ENCODE measurements at regions not wholly inside any gene's neighbourhood (a gene's known extent, or its start where the extent isn't known, plus 50 kb on each side); places are given as distances from the start of the nearest gene placed in this dataset.

DNA sequence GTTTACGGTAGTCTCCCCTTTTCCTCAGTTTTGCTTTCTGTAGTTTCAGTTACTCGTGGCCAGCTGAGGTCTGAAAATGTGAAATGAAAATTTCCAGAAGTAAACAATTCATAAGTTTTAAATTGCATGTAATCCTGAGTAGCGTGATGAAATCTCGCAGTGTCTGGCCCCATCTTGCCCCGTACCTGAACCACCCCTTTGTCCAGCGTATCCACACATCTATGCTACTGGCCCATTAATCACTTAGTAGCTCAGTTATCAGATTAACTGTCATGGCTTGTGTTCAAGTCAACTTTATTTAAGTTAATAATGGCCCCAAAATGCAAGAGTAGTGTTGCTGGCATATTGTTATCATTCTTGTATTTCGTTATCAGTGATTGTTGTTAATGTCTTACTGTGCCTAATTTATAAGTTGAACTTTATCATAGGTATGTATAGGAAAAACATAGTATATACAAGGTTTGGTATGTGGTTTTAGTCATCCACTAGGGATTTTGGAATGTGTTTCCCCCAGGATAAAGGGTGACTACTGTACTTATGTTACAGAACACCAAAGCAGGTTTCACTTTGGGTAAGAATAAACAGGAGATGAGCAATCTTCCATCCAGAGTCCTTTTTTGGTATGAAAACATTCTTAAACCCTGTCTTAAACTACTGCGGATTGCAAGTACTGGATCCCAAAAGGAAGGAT is 118.4 kb upstream of the KCNN2 start:
- no peak overlapping the region for H3K9ac ChIP-seq (ENCODE audit: low read length)
- H3K9me3 ChIP-seq (ENCODE audit: low read length) = no peaks in the 10 kb centered on the region
- no peaks in the 10 kb centered on the region for H3K27me3 ChIP-seq (ENCODE audit: low read length)
- no peak overlapping the region for H3K4me2 ChIP-seq (ENCODE audit: low read depth, low read length, poor library complexity, severe bottlenecking)
- H3K27ac ChIP-seq (ENCODE audit: low read length) = no peak overlapping the region
- no peak for DNase-seq
- no peaks in the 10 kb centered on the region for H4K20me1 ChIP-seq (ENCODE audit: insufficient read depth, low read depth, low read length)
- no peak overlapping the region for H3K4me3 ChIP-seq (ENCODE audit: low read length)
- H3K4me1 ChIP-seq (ENCODE audit: low read length) = no peaks in the 10 kb centered on the region
- H2AFZ ChIP-seq (ENCODE audit: low read length) = no peak overlapping the region
- H3K79me2 ChIP-seq (ENCODE audit: low read length) = no peaks in the 10 kb centered on the region
- H3K9me2 ChIP-seq (replicated peaks; ENCODE audit: insufficient read depth, low read length) = no peaks in the 10 kb centered on the region
- H3K36me3 ChIP-seq (ENCODE audit: insufficient read depth, low read length) = no peaks in the 10 kb centered on the region

DNA sequence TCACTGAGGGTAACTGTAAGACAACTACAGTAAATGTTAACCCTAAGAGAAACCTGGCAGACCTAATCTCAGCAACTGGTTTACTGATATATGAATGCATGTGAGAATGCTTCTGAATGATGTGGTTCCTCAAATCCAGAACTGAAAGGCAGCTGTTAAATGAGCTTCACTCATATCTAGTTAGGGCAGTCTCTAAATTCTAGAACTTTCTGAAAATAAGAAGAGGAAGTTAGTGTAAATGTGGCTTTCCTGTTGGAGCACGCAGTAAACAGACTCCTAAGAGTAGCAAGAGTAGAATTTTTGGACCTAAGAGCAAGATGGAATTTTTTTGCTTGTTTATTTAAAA is 117.9 kb upstream of the KCNN2 start:
- H3K9me2 ChIP-seq (replicated peaks; ENCODE audit: insufficient read depth, low read length) = no peaks in the 10 kb centered on the region
- no peaks in the 10 kb centered on the region for H3K9me3 ChIP-seq (ENCODE audit: low read length)
- no peak overlapping the region for H3K27ac ChIP-seq (ENCODE audit: low read length)
- no peaks in the 10 kb centered on the region for H3K36me3 ChIP-seq (ENCODE audit: insufficient read depth, low read length)
- no peaks in the 10 kb centered on the region for H3K27me3 ChIP-seq (ENCODE audit: low read length)
- H3K4me3 ChIP-seq (ENCODE audit: low read length) = no peak overlapping the region
- no peak overlapping the region for H3K4me2 ChIP-seq (ENCODE audit: low read depth, low read length, poor library complexity, severe bottlenecking)
- H3K4me1 ChIP-seq (ENCODE audit: low read length) = no peaks in the 10 kb centered on the region
- H4K20me1 ChIP-seq (ENCODE audit: insufficient read depth, low read depth, low read length) = no peaks in the 10 kb centered on the region
- H2AFZ ChIP-seq (ENCODE audit: low read length) = no peak overlapping the region
- H3K9ac ChIP-seq (ENCODE audit: low read length) = no peak overlapping the region
- no peaks in the 10 kb centered on the region for H3K79me2 ChIP-seq (ENCODE audit: low read length)
- DNase-seq = no peak

GRCh38 chr5:114249823-114250222 is 112.0 kb upstream of the KCNN2 start:
- Histone ChIP-seq H3K4me3 (ENCODE audit: low read length) (no peak overlapping the region), H4K20me1 (ENCODE audit: insufficient read depth, low read depth, low read length) (no peaks in the 10 kb centered on the region), H3K4me2 (ENCODE audit: low read depth, low read length, poor library complexity, severe bottlenecking) (no peak overlapping the region), H3K9me2 (replicated peaks; ENCODE audit: insufficient read depth, low read length) (no peaks in the 10 kb centered on the region), H3K79me2 (ENCODE audit: low read length) (no peaks in the 10 kb centered on the region), H3K27ac (ENCODE audit: low read length) (no peak overlapping the region), H3K27me3 (ENCODE audit: low read length) (no peaks in the 10 kb centered on the region), H3K4me1 (ENCODE audit: low read length) (no peaks in the 10 kb centered on the region), H3K9ac (ENCODE audit: low read length) (no peak overlapping the region), H3K36me3 (ENCODE audit: insufficient read depth, low read length) (no peaks in the 10 kb centered on the region), H2AFZ (ENCODE audit: low read length) (no peak overlapping the region), H3K9me3 (ENCODE audit: low read length) (no peaks in the 10 kb centered on the region)
- DNase-seq = no peak

GRCh38 chr5:114250536-114250935 is 111.3 kb upstream of the KCNN2 start:
- no peaks in the 10 kb centered on the region for H3K36me3 ChIP-seq (ENCODE audit: insufficient read depth, low read length)
- no peaks in the 10 kb centered on the region for H4K20me1 ChIP-seq (ENCODE audit: insufficient read depth, low read depth, low read length)
- no peak overlapping the region for H3K27ac ChIP-seq (ENCODE audit: low read length)
- no peaks in the 10 kb centered on the region for H3K27me3 ChIP-seq (ENCODE audit: low read length)
- DNase-seq = no peak
- H3K9ac ChIP-seq (ENCODE audit: low read length) = no peak overlapping the region
- H3K4me3 ChIP-seq (ENCODE audit: low read length) = no peak overlapping the region
- no peaks in the 10 kb centered on the region for H3K9me3 ChIP-seq (ENCODE audit: low read length)
- no peak overlapping the region for H2AFZ ChIP-seq (ENCODE audit: low read length)
- H3K79me2 ChIP-seq (ENCODE audit: low read length) = no peaks in the 10 kb centered on the region
- no peaks in the 10 kb centered on the region for H3K4me1 ChIP-seq (ENCODE audit: low read length)
- no peak overlapping the region for H3K4me2 ChIP-seq (ENCODE audit: low read depth, low read length, poor library complexity, severe bottlenecking)
- H3K9me2 ChIP-seq (replicated peaks; ENCODE audit: insufficient read depth, low read length) = no peaks in the 10 kb centered on the region

- H3K27me3 ChIP-seq (ENCODE audit: low read length) = no peaks in the 10 kb centered on the region
- H4K20me1 ChIP-seq (ENCODE audit: insufficient read depth, low read depth, low read length) = no peaks in the 10 kb centered on the region
- H3K4me1 ChIP-seq (ENCODE audit: low read length) = no peaks in the 10 kb centered on the region
- H3K4me2 ChIP-seq (ENCODE audit: low read depth, low read length, poor library complexity, severe bottlenecking) = no peak overlapping the region
- H3K79me2 ChIP-seq (ENCODE audit: low read length) = no peaks in the 10 kb centered on the region
- H3K4me3 ChIP-seq (ENCODE audit: low read length) = no peak overlapping the region
- H2AFZ ChIP-seq (ENCODE audit: low read length) = no peak overlapping the region
- no peak overlapping the region for H3K27ac ChIP-seq (ENCODE audit: low read length)
- no peaks in the 10 kb centered on the region for H3K36me3 ChIP-seq (ENCODE audit: insufficient read depth, low read length)
- no peaks in the 10 kb centered on the region for H3K9me2 ChIP-seq (replicated peaks; ENCODE audit: insufficient read depth, low read length)
- no peak overlapping the region for H3K9ac ChIP-seq (ENCODE audit: low read length)
- DNase-seq = no peak
- H3K9me3 ChIP-seq (ENCODE audit: low read length) = no peaks in the 10 kb centered on the region
Observed at GRCh38 chr5:114252226-114252625, 109.6 kb upstream of the KCNN2 start.

DNA sequence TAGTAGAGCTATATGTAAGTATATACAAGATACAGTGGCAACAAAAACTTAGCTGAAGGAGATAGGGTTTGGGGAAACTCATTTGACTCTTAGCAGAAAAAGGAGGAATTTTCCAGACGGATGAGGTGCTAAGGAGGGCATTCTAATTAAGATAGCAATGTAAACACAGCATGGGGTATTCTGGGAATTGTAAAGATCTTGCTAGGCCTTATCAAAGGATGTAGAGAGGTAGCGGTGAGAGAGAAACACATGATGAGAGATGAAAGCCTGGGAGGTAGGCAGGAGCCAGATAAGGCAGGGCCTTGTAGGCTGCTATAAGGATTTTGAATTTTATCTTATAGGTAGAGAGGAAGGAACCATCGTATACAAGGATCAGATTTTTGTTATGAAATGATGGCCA is 106.6 kb upstream of the KCNN2 start:
- DNase-seq = no peak
- Histone ChIP-seq H2AFZ (ENCODE audit: low read length) (no peak overlapping the region), H3K27me3 (ENCODE audit: low read length) (no peaks in the 10 kb centered on the region), H4K20me1 (ENCODE audit: insufficient read depth, low read depth, low read length) (no peaks in the 10 kb centered on the region), H3K4me2 (ENCODE audit: low read depth, low read length, poor library complexity, severe bottlenecking) (no peak overlapping the region), H3K9ac (ENCODE audit: low read length) (no peak overlapping the region), H3K4me3 (ENCODE audit: low read length) (no peak overlapping the region), H3K79me2 (ENCODE audit: low read length) (no peaks in the 10 kb centered on the region), H3K9me3 (ENCODE audit: low read length) (no peaks in the 10 kb centered on the region), H3K4me1 (ENCODE audit: low read length) (no peaks in the 10 kb centered on the region), H3K36me3 (ENCODE audit: insufficient read depth, low read length) (no peaks in the 10 kb centered on the region), H3K9me2 (replicated peaks; ENCODE audit: insufficient read depth, low read length) (no peaks in the 10 kb centered on the region; the same call in 1 of the 2 replicates), H3K27ac (ENCODE audit: low read length) (no peak overlapping the region)

- Histone ChIP-seq H3K27me3 (ENCODE audit: low read length) (no peaks in the 10 kb centered on the region), H2AFZ (ENCODE audit: low read length) (no peak overlapping the region), H3K79me2 (ENCODE audit: low read length) (no peaks in the 10 kb centered on the region), H3K4me3 (ENCODE audit: low read length) (no peak overlapping the region), H3K27ac (ENCODE audit: low read length) (no peak overlapping the region), H4K20me1 (ENCODE audit: insufficient read depth, low read depth, low read length) (no peaks in the 10 kb centered on the region), H3K9me2 (replicated peaks; ENCODE audit: insufficient read depth, low read length) (no peaks in the 10 kb centered on the region; the same call in 1 of the 2 replicates), H3K36me3 (ENCODE audit: insufficient read depth, low read length) (no peaks in the 10 kb centered on the region), H3K4me1 (ENCODE audit: low read length) (no peaks in the 10 kb centered on the region), H3K4me2 (ENCODE audit: low read depth, low read length, poor library complexity, severe bottlenecking) (no peak overlapping the region), H3K9me3 (ENCODE audit: low read length) (no peaks in the 10 kb centered on the region), H3K9ac (ENCODE audit: low read length) (no peak overlapping the region)
- DNase-seq = no peak
Observed at GRCh38 chr5:114261989-114262388, 99.9 kb upstream of the KCNN2 start.

GRCh38 chr5:114265432-114266060 is 96.3 kb upstream of the KCNN2 start:
- Histone ChIP-seq H3K9me3 (ENCODE audit: low read length) (no peaks in the 10 kb centered on the region; the same call in 1 of the 2 replicates), H3K9ac (ENCODE audit: low read length) (no peak overlapping the region), H3K27me3 (ENCODE audit: low read length) (no peaks in the 10 kb centered on the region), H3K36me3 (ENCODE audit: insufficient read depth, low read length) (no peaks in the 10 kb centered on the region), H4K20me1 (ENCODE audit: insufficient read depth, low read depth, low read length) (no peaks in the 10 kb centered on the region), H3K4me2 (ENCODE audit: low read depth, low read length, poor library complexity, severe bottlenecking) (no peak overlapping the region), H2AFZ (ENCODE audit: low read length) (no peak overlapping the region), H3K9me2 (replicated peaks; ENCODE audit: insufficient read depth, low read length) (no peaks in the 10 kb centered on the region), H3K4me1 (ENCODE audit: low read length) (no peaks in the 10 kb centered on the region), H3K4me3 (ENCODE audit: low read length) (no peak overlapping the region), H3K27ac (ENCODE audit: low read length) (no peak overlapping the region), H3K79me2 (ENCODE audit: low read length) (no peaks in the 10 kb centered on the region)
- DNase-seq = no peak

Data from Karpas-422 (cell line).